PC-9 (cell line): ENCODE measurements at regions not wholly inside any gene's neighbourhood (a gene's known extent, or its start where the extent isn't known, plus 50 kb on each side); places are given as distances from the start of the nearest gene placed in this dataset.

ENCODE experiments used
- BruUV-seq: library from RNA; stranded (reverse); fragments of 400-500 nt; replicated peaks from 2 replicates; lab custom pipeline; 2021; lab: Mats Ljungman, UMichigan
- CTCF ChIA-PET: fragments of 300-600 bp; sonication (Branson Sonifier 250); formaldehyde crosslinking; loops from one replicate; lab custom pipeline; 2022; ENCODE audit warnings: antibody characterized with exemption; lab: Charles Lee
- POLR2A ChIA-PET: fragments of 300-600 bp; sonication (Branson Sonifier 250); formaldehyde crosslinking; loops from one replicate; lab custom pipeline; 2022; ENCODE audit warnings: antibody characterized with exemption; ENCODE audit not compliant: unreplicated experiment; lab: Charles Lee
- DNase-seq, 2 experiments: peaks; one replicate each; pipeline versions ENCODE4 v3.0.0 to v3.0.0-alpha.2; 2015 to 2022; ENCODE audit warnings: mixed read lengths in 1 of 2
- H2AFZ ChIP-seq: fragments of 200-600 bp; sonication (generic); 2 replicates; pipeline ENCODE4 v1.8.1; 2017; ENCODE audit warnings: antibody characterized with exemption
- H3F3A ChIP-seq: fragments of 200-600 bp; sonication (generic); 2 replicates; pipeline ENCODE4 v1.8.1; 2017; ENCODE audit warnings: antibody characterized with exemption, mild to moderate bottlenecking, low read depth; ENCODE audit not compliant: insufficient read depth
- H3K27ac ChIP-seq: fragments of 200-600 bp; sonication (generic); 2 replicates; pipeline ENCODE4 v1.6.1; 2016; ENCODE audit warnings: mixed run types
- H3K27me3 ChIP-seq: fragments of 200-600 bp; sonication (generic); 2 replicates; pipeline ENCODE4 v1.6.1; 2016; ENCODE audit warnings: low read depth, mixed run types; ENCODE audit not compliant: insufficient read depth
- H3K36me3 ChIP-seq: fragments of 200-600 bp; sonication (generic); 2 replicates; pipeline ENCODE4 v1.6.1; 2016; ENCODE audit warnings: low read depth, mixed run types
- H3K4me1 ChIP-seq: fragments of 200-600 bp; sonication (generic); replicated peaks from 2 replicates; pipeline ENCODE4 v1.6.1; 2016; ENCODE audit warnings: mixed run types; ENCODE audit not compliant: insufficient read depth
- H3K4me2 ChIP-seq: fragments of 200-600 bp; sonication (generic); 2 replicates; pipeline ENCODE4 v1.6.1; 2017; ENCODE audit warnings: mixed run types
- H3K4me3 ChIP-seq: fragments of 200-600 bp; sonication (generic); 2 replicates; pipeline ENCODE4 v1.6.1; 2016; ENCODE audit warnings: mixed run types
- H3K79me2 ChIP-seq: fragments of 200-600 bp; sonication (generic); 2 replicates; pipeline ENCODE4 v1.6.1; 2017; ENCODE audit warnings: low read depth, mixed run types
- H3K9me2 ChIP-seq: fragments of 200-600 bp; sonication (generic); 2 replicates; pipeline ENCODE4 v1.8.1; 2017; ENCODE audit warnings: mild to moderate bottlenecking; ENCODE audit not compliant: insufficient read depth
- H3K9me3 ChIP-seq: fragments of 200-600 bp; sonication (generic); 2 replicates; pipeline ENCODE4 v1.8.1; 2016; ENCODE audit warnings: low read depth; ENCODE audit not compliant: insufficient read depth
- H4K20me1 ChIP-seq: fragments of 200-600 bp; sonication (generic); 2 replicates; pipeline ENCODE4 v1.8.1; 2017; ENCODE audit not compliant: insufficient read depth
- CTCF ChIP-seq: fragments of 200-600 bp; sonication (generic); conservative IDR thresholded peaks from 2 replicates; pipeline ENCODE4 v1.6.1; 2017; ENCODE audit warnings: mixed run types, antibody characterized with exemption, mild to moderate bottlenecking, moderate library complexity
- EZH2 ChIP-seq: fragments of 200-600 bp; sonication (generic); IDR thresholded peaks from 2 replicates; pipeline ENCODE4 v1.8.0; 2017; ENCODE audit warnings: antibody characterized with exemption, low read depth
- intact Hi-C: fragments of 100-400 bp; cut with micrococcal nuclease; formaldehyde crosslinking; loops from one replicate; pipeline ENCODE4 v1.10.0; 2022; ENCODE audit not compliant: unreplicated experiment

- no peak for DNase-seq
- intact Hi-C loops, result no loop called here
- Histone ChIP-seq H3K27ac (no peak overlapping the region), H3K9me2 (no peaks in the 10 kb centered on the region), H3K4me1 (no peaks in the 10 kb centered on the region), H2AFZ (no peak overlapping the region), H3F3A (no peaks in the 10 kb centered on the region), H3K27me3 (0 out of 2 replicates have a peak, but pooled peaks cover 2% of the 10 kb centered on the region), H3K4me2 (no peak overlapping the region), H4K20me1 (no peaks in the 10 kb centered on the region), H3K9me3 (no peaks in the 10 kb centered on the region), H3K79me2 (no peaks in the 10 kb centered on the region), H3K4me3 (no peak overlapping the region), H3K36me3 (no peaks in the 10 kb centered on the region)
- ChIA-PET CTCF (no interaction called here), POLR2A (no interaction called here)
- TF ChIP-seq CTCF (no peak), EZH2 (no peak)
- no TSS peak for BruUV-seq
Observed at GRCh38 chr6:125524356-125524755, 222.6 kb upstream of the HDDC2 start.

GRCh38 chr6:125526007-125526720 is 223.3 kb upstream of the HEY2 start:
- intact Hi-C loops, result no loop called here
- Histone ChIP-seq H3K27ac (no peak overlapping the region), H3K27me3 (peaks cover 5% of the 10 kb centered on the region; the same call in 1 of the 2 replicates), H3K36me3 (no peaks in the 10 kb centered on the region), H3K4me2 (no peak overlapping the region), H3K4me1 (no peaks in the 10 kb centered on the region), H3F3A (no peaks in the 10 kb centered on the region), H4K20me1 (no peaks in the 10 kb centered on the region), H3K79me2 (no peaks in the 10 kb centered on the region), H3K4me3 (no peak overlapping the region), H3K9me2 (no peaks in the 10 kb centered on the region), H3K9me3 (no peaks in the 10 kb centered on the region), H2AFZ (no peak overlapping the region)
- no TSS peak for BruUV-seq
- ChIA-PET CTCF (no interaction called here), POLR2A (interaction anchor here (0.6 kb wide), 1 partner anchor 130 kb away, joined by 3 read pairs; no protein-coding TSS in a partner anchor)
- TF ChIP-seq CTCF (no peak), EZH2 (no peak)
- DNase-seq, result no peak

GRCh38 chr6:125528621-125529041 is 220.8 kb upstream of the HEY2 start:
- H3K4me3 ChIP-seq, result no peak overlapping the region
- no peak overlapping the region for H2AFZ ChIP-seq
- peaks cover 5% of the 10 kb centered on the region; the same call in 1 of the 2 replicates for H3K27me3 ChIP-seq
- CTCF ChIA-PET, result no interaction called here
- H3K79me2 ChIP-seq, result no peaks in the 10 kb centered on the region
- no peak overlapping the region for H3K4me2 ChIP-seq
- no peaks in the 10 kb centered on the region for H3K4me1 ChIP-seq
- BruUV-seq, result no TSS peak
- no peak overlapping the region for H3K27ac ChIP-seq
- H3F3A ChIP-seq, result no peaks in the 10 kb centered on the region
- 0 out of 2 replicates have a peak, but pooled peaks cover 3% of the 10 kb centered on the region for H3K9me2 ChIP-seq
- no peaks in the 10 kb centered on the region for H4K20me1 ChIP-seq
- H3K36me3 ChIP-seq, result no peaks in the 10 kb centered on the region
- intact Hi-C loops, result no loop called here
- POLR2A ChIA-PET, result no interaction called here
- no peaks in the 10 kb centered on the region for H3K9me3 ChIP-seq
- TF ChIP-seq EZH2, result no peak
- no peak for TF ChIP-seq CTCF
- no peak for DNase-seq
